PC-3 (cell line): ENCODE measurements at regions not wholly inside any gene's neighbourhood (a gene's known extent, or its start where the extent isn't known, plus 50 kb on each side); places are given as distances from the start of the nearest gene placed in this dataset.

Source experiments
- EZH2 ChIP-seq: fragments of 300-600 bp; sonication (generic); IDR thresholded peaks from one replicate; pipeline ENCODE4 v1.6.1; 2017; ENCODE audit warnings: antibody characterized with exemption, mild to moderate bottlenecking, low read length; ENCODE audit not compliant: unreplicated experiment
- TF ChIP-seq, protein P1 (sequence below): fragments of 300-600 bp; sonication (generic); conservative IDR thresholded peaks from 2 replicates; pipeline ENCODE4 v1.5.1; 2017; ENCODE audit warnings: antibody characterized with exemption, low read depth, mild to moderate bottlenecking, low read length

DNA sequence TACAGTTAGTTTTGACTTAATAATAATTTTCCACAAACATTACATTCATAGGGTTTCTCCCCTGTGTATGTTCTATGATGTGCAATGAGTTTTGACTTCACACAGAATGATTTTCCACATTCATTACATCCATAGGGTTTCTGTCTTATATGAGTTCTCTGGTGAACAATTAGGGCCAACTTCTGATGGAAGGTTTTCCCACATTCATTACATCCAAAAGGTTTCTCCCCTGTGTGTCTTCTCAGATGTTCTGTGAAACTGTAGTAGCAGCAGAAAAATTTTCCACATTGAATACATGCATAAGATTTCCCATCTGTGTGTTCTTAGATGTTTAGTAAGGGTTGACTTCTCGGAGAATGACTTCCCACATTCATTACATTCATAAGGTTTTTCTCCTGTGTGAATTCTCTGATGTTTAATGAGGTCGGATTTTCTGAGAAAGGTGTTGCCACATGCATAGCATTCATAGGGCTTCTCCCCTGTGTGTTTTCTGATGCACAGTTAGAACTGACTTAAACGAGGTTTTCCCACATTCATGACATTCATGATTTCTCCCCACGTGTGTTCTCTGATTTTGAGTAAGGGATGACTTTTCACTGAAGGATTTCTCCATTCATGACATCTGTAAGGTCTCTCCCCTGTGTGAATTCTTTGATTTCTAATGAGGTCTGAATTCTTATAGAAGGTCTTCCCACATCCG, 118.5 kb downstream of the ZNF33B start:
- TF ChIP-seq, protein P1, sequence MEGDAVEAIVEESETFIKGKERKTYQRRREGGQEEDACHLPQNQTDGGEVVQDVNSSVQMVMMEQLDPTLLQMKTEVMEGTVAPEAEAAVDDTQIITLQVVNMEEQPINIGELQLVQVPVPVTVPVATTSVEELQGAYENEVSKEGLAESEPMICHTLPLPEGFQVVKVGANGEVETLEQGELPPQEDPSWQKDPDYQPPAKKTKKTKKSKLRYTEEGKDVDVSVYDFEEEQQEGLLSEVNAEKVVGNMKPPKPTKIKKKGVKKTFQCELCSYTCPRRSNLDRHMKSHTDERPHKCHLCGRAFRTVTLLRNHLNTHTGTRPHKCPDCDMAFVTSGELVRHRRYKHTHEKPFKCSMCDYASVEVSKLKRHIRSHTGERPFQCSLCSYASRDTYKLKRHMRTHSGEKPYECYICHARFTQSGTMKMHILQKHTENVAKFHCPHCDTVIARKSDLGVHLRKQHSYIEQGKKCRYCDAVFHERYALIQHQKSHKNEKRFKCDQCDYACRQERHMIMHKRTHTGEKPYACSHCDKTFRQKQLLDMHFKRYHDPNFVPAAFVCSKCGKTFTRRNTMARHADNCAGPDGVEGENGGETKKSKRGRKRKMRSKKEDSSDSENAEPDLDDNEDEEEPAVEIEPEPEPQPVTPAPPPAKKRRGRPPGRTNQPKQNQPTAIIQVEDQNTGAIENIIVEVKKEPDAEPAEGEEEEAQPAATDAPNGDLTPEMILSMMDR = no peak
- no peak for TF ChIP-seq EZH2
